ENCODE measurements at regions not wholly inside any gene's neighbourhood (a gene's known extent, or its start where the extent isn't known, plus 50 kb on each side); places are given as distances from the start of the nearest gene placed in this dataset.

GRCh38 chr6:140370976-140371870 is 996.8 kb upstream of the CITED2 start:
- Histone ChIP-seq H3K4me1 (no peaks in the 10 kb centered on the region), H3K36me3 (replicated peaks) (no peaks in the 10 kb centered on the region), H3K9me3 (no peaks in the 10 kb centered on the region), H3K4me3 (no peak overlapping the region), H3K27me3 (ENCODE audit: low read depth) (no peaks in the 10 kb centered on the region)
- no peak for DNase-seq (ENCODE audit: low spot score in 2 of 2)
- in situ Hi-C loops (cut with MboI; ENCODE audit: low sequenced_read_pairs): no loop called here

- Histone ChIP-seq H3K4me3 (no peak overlapping the region), H3K4me1 (no peaks in the 10 kb centered on the region), H3K9me3 (no peaks in the 10 kb centered on the region), H3K36me3 (replicated peaks) (no peaks in the 10 kb centered on the region), H3K27me3 (ENCODE audit: low read depth) (no peaks in the 10 kb centered on the region)
- no peak for DNase-seq (ENCODE audit: low spot score in 2 of 2)
- in situ Hi-C loops (cut with MboI; ENCODE audit: low sequenced_read_pairs): no loop called here
Measured at GRCh38 chr6:140370441-140370840, 996.0 kb upstream of the CITED2 start.

- in situ Hi-C loops (cut with MboI; ENCODE audit: low sequenced_read_pairs): no loop called here
- peaks cover 11% of the 10 kb centered on the region for H3K9me3 ChIP-seq
- H3K27me3 ChIP-seq (ENCODE audit: low read depth): no peaks in the 10 kb centered on the region
- H3K36me3 ChIP-seq (replicated peaks): no peaks in the 10 kb centered on the region
- no peak for DNase-seq (ENCODE audit: low spot score in 2 of 2)
- no peaks in the 10 kb centered on the region for H3K4me1 ChIP-seq
- H3K4me3 ChIP-seq: no peak overlapping the region
Measured at GRCh38 chr6:140366991-140367390, 992.5 kb upstream of the CITED2 start.

GRCh38 chr6:140364916-140365315 is 990.5 kb upstream of the CITED2 start:
- H3K36me3 ChIP-seq (replicated peaks): no peaks in the 10 kb centered on the region
- peaks cover 11% of the 10 kb centered on the region for H3K9me3 ChIP-seq
- no peaks in the 10 kb centered on the region for H3K27me3 ChIP-seq (ENCODE audit: low read depth)
- no peak overlapping the region for H3K4me3 ChIP-seq
- H3K4me1 ChIP-seq: no peaks in the 10 kb centered on the region
- DNase-seq (ENCODE audit: low spot score in 2 of 2): no peak
- in situ Hi-C loops (cut with MboI; ENCODE audit: low sequenced_read_pairs): no loop called here

GRCh38 chr6:140360651-140361050 is 986.2 kb upstream of the CITED2 start:
- H3K9me3 ChIP-seq: peaks cover 11% of the 10 kb centered on the region
- DNase-seq (ENCODE audit: low spot score in 2 of 2): no peak
- H3K27me3 ChIP-seq (ENCODE audit: low read depth): no peaks in the 10 kb centered on the region
- no peaks in the 10 kb centered on the region for H3K36me3 ChIP-seq (replicated peaks)
- no peak overlapping the region for H3K4me3 ChIP-seq
- H3K4me1 ChIP-seq: no peaks in the 10 kb centered on the region
- in situ Hi-C loops (cut with MboI; ENCODE audit: low sequenced_read_pairs): no loop called here

- in situ Hi-C loops (cut with MboI; ENCODE audit: low sequenced_read_pairs): no loop called here
- no peaks in the 10 kb centered on the region for H3K27me3 ChIP-seq (ENCODE audit: low read depth)
- H3K36me3 ChIP-seq (replicated peaks): no peaks in the 10 kb centered on the region
- H3K4me3 ChIP-seq: no peak overlapping the region
- DNase-seq (ENCODE audit: low spot score in 2 of 2): no peak
- peaks cover 10% of the 10 kb centered on the region for H3K4me1 ChIP-seq
- no peaks in the 10 kb centered on the region for H3K9me3 ChIP-seq
Measured at GRCh38 chr6:140355476-140355875, 981.0 kb upstream of the CITED2 start.

GRCh38 chr6:140354296-140354695 is 979.8 kb upstream of the CITED2 start:
- DNase-seq (ENCODE audit: low spot score in 2 of 2): no peak
- no peaks in the 10 kb centered on the region for H3K27me3 ChIP-seq (ENCODE audit: low read depth)
- H3K36me3 ChIP-seq (replicated peaks): no peaks in the 10 kb centered on the region
- no peak overlapping the region for H3K4me3 ChIP-seq
- in situ Hi-C loops (cut with MboI; ENCODE audit: low sequenced_read_pairs): no loop called here
- peaks cover 20% of the 10 kb centered on the region for H3K4me1 ChIP-seq
- H3K9me3 ChIP-seq: no peaks in the 10 kb centered on the region

GRCh38 chr6:140353536-140353935 is 979.1 kb upstream of the CITED2 start:
- no peaks in the 10 kb centered on the region for H3K27me3 ChIP-seq (ENCODE audit: low read depth)
- in situ Hi-C loops (cut with MboI; ENCODE audit: low sequenced_read_pairs): no loop called here
- H3K4me1 ChIP-seq: peaks cover 23% of the 10 kb centered on the region
- no peak overlapping the region for H3K4me3 ChIP-seq
- H3K9me3 ChIP-seq: no peaks in the 10 kb centered on the region
- H3K36me3 ChIP-seq (replicated peaks): no peaks in the 10 kb centered on the region
- no peak for DNase-seq (ENCODE audit: low spot score in 2 of 2)

GRCh38 chr6:140346428-140346827 is 972.0 kb upstream of the CITED2 start:
- DNase-seq (ENCODE audit: low spot score in 2 of 2): no peak
- H3K9me3 ChIP-seq: no peaks in the 10 kb centered on the region
- H3K27me3 ChIP-seq (ENCODE audit: low read depth): no peaks in the 10 kb centered on the region
- in situ Hi-C loops (cut with MboI; ENCODE audit: low sequenced_read_pairs): no loop called here
- peaks cover 21% of the 10 kb centered on the region for H3K4me1 ChIP-seq
- H3K36me3 ChIP-seq (replicated peaks): no peaks in the 10 kb centered on the region
- no peak overlapping the region for H3K4me3 ChIP-seq

GRCh38 chr6:140345935-140346334 is 971.5 kb upstream of the CITED2 start:
- H3K9me3 ChIP-seq: no peaks in the 10 kb centered on the region
- H3K4me3 ChIP-seq: no peak overlapping the region
- H3K27me3 ChIP-seq (ENCODE audit: low read depth): no peaks in the 10 kb centered on the region
- no peak for DNase-seq (ENCODE audit: low spot score in 2 of 2)
- peaks cover 16% of the 10 kb centered on the region for H3K4me1 ChIP-seq
- in situ Hi-C loops (cut with MboI; ENCODE audit: low sequenced_read_pairs): no loop called here
- no peaks in the 10 kb centered on the region for H3K36me3 ChIP-seq (replicated peaks)

- no peak for DNase-seq (ENCODE audit: low spot score in 2 of 2)
- Histone ChIP-seq H3K9me3 (no peaks in the 10 kb centered on the region), H3K27me3 (ENCODE audit: low read depth) (no peaks in the 10 kb centered on the region), H3K4me3 (no peak overlapping the region), H3K36me3 (replicated peaks) (no peaks in the 10 kb centered on the region), H3K4me1 (peaks cover 3% of the 10 kb centered on the region)
- in situ Hi-C loops (cut with MboI; ENCODE audit: low sequenced_read_pairs): no loop called here
Measured at GRCh38 chr6:140344142-140344913, 969.9 kb upstream of the CITED2 start.

GRCh38 chr6:140343128-140343527 is 968.7 kb upstream of the CITED2 start:
- Histone ChIP-seq H3K36me3 (replicated peaks) (no peaks in the 10 kb centered on the region), H3K9me3 (no peaks in the 10 kb centered on the region), H3K27me3 (ENCODE audit: low read depth) (no peaks in the 10 kb centered on the region), H3K4me3 (no peak overlapping the region), H3K4me1 (no peaks in the 10 kb centered on the region)
- DNase-seq (ENCODE audit: low spot score in 2 of 2): no peak
- in situ Hi-C loops (cut with MboI; ENCODE audit: low sequenced_read_pairs): no loop called here

- in situ Hi-C loops (cut with MboI; ENCODE audit: low sequenced_read_pairs): no loop called here
Measured at GRCh38 chr6:140341272-140341671, 966.8 kb upstream of the CITED2 start.

GRCh38 chr6:140340795-140341194 is 966.3 kb upstream of the CITED2 start:
- H3K4me3 ChIP-seq: no peak overlapping the region
- in situ Hi-C loops (cut with MboI; ENCODE audit: low sequenced_read_pairs): no loop called here

More at GRCh38 chr6:140341272-140341671, 966.8 kb upstream of the CITED2 start:
- no peak overlapping the region for H3K4me3 ChIP-seq
- no peaks in the 10 kb centered on the region for H3K36me3 ChIP-seq (replicated peaks)
- no peak for DNase-seq (ENCODE audit: low spot score in 2 of 2)
- H3K4me1 ChIP-seq: no peaks in the 10 kb centered on the region
- no peaks in the 10 kb centered on the region for H3K9me3 ChIP-seq
- H3K27me3 ChIP-seq (ENCODE audit: low read depth): no peaks in the 10 kb centered on the region

More at GRCh38 chr6:140340795-140341194, 966.3 kb upstream of the CITED2 start:
- no peaks in the 10 kb centered on the region for H3K36me3 ChIP-seq (replicated peaks)
- no peaks in the 10 kb centered on the region for H3K9me3 ChIP-seq
- no peaks in the 10 kb centered on the region for H3K4me1 ChIP-seq
- DNase-seq (ENCODE audit: low spot score in 2 of 2): no peak
- no peaks in the 10 kb centered on the region for H3K27me3 ChIP-seq (ENCODE audit: low read depth)
